ENCODE measurements at regions not wholly inside any gene's neighbourhood (a gene's known extent, or its start where the extent isn't known, plus 50 kb on each side); places are given as distances from the start of the nearest gene placed in this dataset.

DNA sequence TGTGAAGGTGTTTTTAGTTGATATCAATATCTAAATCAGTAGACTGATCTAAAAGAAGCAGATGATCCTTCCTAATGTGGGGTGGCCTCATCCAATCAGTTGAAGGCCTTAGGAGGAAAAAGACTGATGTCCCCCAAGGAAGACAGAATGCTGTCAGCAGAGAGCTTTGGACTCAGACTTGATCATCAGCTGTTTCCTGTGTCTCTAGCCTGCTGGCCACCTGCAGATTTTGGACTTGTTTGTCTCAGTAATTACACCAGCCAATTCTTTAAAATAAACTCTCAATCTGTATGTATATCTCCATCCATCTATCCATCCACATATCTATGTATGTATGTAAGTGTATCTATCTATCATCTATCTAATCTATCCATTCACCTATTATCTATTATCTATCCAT, 301.3 kb downstream of the LPIN1 start:
- Mint-ChIP-seq H3K4me1 (ENCODE audit: low read depth, unreplicated experiment) (no peaks in the 10 kb centered on the region), H3K4me3 (ENCODE audit: unreplicated experiment) (no peak overlapping the region), H3K9me3 (ENCODE audit: unreplicated experiment) (no peaks in the 10 kb centered on the region), H3K36me3 (ENCODE audit: unreplicated experiment) (no peaks in the 10 kb centered on the region), H3K27ac (ENCODE audit: unreplicated experiment) (no peak overlapping the region), H3K27me3 (ENCODE audit: unreplicated experiment) (peaks cover 2% of the 10 kb centered on the region)
- DNase-seq, result no peak
- TF ChIP-seq, protein P1, sequence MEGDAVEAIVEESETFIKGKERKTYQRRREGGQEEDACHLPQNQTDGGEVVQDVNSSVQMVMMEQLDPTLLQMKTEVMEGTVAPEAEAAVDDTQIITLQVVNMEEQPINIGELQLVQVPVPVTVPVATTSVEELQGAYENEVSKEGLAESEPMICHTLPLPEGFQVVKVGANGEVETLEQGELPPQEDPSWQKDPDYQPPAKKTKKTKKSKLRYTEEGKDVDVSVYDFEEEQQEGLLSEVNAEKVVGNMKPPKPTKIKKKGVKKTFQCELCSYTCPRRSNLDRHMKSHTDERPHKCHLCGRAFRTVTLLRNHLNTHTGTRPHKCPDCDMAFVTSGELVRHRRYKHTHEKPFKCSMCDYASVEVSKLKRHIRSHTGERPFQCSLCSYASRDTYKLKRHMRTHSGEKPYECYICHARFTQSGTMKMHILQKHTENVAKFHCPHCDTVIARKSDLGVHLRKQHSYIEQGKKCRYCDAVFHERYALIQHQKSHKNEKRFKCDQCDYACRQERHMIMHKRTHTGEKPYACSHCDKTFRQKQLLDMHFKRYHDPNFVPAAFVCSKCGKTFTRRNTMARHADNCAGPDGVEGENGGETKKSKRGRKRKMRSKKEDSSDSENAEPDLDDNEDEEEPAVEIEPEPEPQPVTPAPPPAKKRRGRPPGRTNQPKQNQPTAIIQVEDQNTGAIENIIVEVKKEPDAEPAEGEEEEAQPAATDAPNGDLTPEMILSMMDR (IDR thresholded peaks at IDR 0.05; ENCODE audit: partially characterized antibody, unreplicated experiment), result no peak

DNA sequence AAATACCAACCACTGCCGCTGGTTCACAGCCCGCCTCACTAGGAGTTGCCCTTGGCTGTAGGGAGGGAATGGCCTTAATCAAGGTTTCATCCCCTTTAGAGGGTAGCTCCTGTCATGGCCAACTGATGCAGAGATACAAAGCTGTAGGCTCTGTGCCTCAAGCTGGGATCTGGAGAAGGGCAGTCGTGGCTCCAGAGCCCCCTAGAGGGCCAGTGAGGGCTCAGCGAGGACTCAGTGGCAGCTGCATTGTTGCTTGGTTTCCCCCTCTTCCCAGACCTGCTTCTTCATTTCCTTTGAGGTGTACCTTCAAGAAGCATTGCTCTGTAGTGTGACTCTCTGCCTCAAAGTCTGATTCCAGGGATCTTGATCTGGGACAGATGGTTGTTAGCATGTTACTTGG, 302.1 kb downstream of the LPIN1 start:
- H3K27ac Mint-ChIP-seq (ENCODE audit: unreplicated experiment), result no peak overlapping the region

DNA sequence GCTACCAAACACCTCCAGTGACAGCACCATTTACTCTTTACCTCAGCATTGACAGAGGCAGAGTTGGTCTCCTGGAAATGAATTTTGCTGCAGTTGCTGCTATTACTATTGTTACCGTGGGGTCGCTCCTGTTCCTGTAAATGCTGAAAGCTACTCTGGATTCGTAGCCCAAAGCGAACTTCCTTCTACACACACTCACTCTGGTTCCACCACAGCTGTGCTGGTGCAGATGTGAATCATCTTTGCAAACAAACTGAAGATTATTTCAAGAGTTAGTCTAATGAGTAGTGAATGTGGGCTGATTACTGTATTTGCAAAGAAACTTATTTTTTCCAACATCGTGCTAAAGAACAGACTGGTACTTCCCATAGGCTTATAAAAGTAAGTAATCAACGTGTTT, 304.0 kb downstream of the LPIN1 start:
- no peak for DNase-seq
- H3K4me1 Mint-ChIP-seq (ENCODE audit: low read depth, unreplicated experiment), result no peaks in the 10 kb centered on the region
- H3K27me3 Mint-ChIP-seq (ENCODE audit: unreplicated experiment), result peaks cover 4% of the 10 kb centered on the region
- TF ChIP-seq, protein P1 (IDR thresholded peaks at IDR 0.05; ENCODE audit: partially characterized antibody, unreplicated experiment), result no peak
- H3K27ac Mint-ChIP-seq (ENCODE audit: unreplicated experiment), result no peak overlapping the region
- H3K4me3 Mint-ChIP-seq (ENCODE audit: unreplicated experiment), result no peak overlapping the region
- H3K9me3 Mint-ChIP-seq (ENCODE audit: unreplicated experiment), result no peaks in the 10 kb centered on the region
- H3K36me3 Mint-ChIP-seq (ENCODE audit: unreplicated experiment), result peaks cover 7% of the 10 kb centered on the region

More for the DNA sequence above, 302.1 kb downstream of the LPIN1 start:
- Mint-ChIP-seq H3K36me3 (ENCODE audit: unreplicated experiment) (peaks cover 4% of the 10 kb centered on the region), H3K9me3 (ENCODE audit: unreplicated experiment) (no peaks in the 10 kb centered on the region), H3K27me3 (ENCODE audit: unreplicated experiment) (peaks cover 4% of the 10 kb centered on the region), H3K4me3 (ENCODE audit: unreplicated experiment) (no peak overlapping the region), H3K4me1 (ENCODE audit: low read depth, unreplicated experiment) (no peaks in the 10 kb centered on the region)
- TF ChIP-seq, protein P1 (IDR thresholded peaks at IDR 0.05; ENCODE audit: partially characterized antibody, unreplicated experiment), result no peak
- no peak for DNase-seq

DNA sequence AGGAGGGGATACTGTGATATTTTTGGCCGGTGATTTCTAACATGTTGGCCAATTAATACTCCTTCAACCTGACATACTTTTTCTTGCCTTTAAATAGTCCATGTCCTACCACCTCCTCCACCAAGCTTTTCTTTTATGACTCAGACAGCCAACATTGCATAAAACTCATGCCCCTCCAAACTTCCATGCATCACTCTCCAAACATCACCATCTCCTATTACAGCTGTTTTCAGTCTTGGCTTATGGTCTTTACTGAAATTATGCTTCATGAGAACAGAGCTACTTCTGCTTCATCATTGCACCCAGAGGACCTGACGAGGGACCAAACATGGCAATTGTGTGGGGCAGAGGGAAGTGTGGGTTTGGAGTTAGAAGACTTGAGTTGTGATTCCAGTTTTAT, 305.4 kb downstream of the LPIN1 start:
- peaks cover 12% of the 10 kb centered on the region for H3K36me3 Mint-ChIP-seq (ENCODE audit: unreplicated experiment)
- no peaks in the 10 kb centered on the region for H3K4me1 Mint-ChIP-seq (ENCODE audit: low read depth, unreplicated experiment)
- TF ChIP-seq, protein P1 (IDR thresholded peaks at IDR 0.05; ENCODE audit: partially characterized antibody, unreplicated experiment), result no peak
- no peak for DNase-seq
- no peaks in the 10 kb centered on the region for H3K9me3 Mint-ChIP-seq (ENCODE audit: unreplicated experiment)
- peaks cover 4% of the 10 kb centered on the region for H3K27me3 Mint-ChIP-seq (ENCODE audit: unreplicated experiment)
- H3K4me3 Mint-ChIP-seq (ENCODE audit: unreplicated experiment), result no peak overlapping the region
- no peak overlapping the region for H3K27ac Mint-ChIP-seq (ENCODE audit: unreplicated experiment)

DNA sequence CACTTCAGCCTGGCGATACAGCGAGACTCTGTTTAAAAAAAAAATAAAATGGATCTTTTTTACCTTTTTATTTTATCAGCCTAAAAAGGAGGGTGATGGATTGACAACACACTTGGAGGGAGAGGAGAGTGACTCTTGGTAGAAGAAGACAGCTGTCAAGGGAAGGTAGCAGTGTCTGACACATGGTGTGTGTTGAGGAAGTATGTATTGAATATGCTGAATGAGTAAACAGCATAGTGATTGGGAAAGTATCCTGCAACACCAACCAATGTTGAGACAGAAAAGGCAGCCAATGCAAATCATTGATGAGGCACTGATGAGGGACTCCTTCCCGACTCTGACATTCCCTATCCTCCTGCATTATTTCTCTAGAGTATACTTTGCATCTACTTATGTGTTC, 306.4 kb downstream of the LPIN1 start:
- Mint-ChIP-seq H3K27me3 (ENCODE audit: unreplicated experiment) (peaks cover 4% of the 10 kb centered on the region), H3K4me3 (ENCODE audit: unreplicated experiment) (no peak overlapping the region), H3K9me3 (ENCODE audit: unreplicated experiment) (no peaks in the 10 kb centered on the region), H3K4me1 (ENCODE audit: low read depth, unreplicated experiment) (no peaks in the 10 kb centered on the region), H3K36me3 (ENCODE audit: unreplicated experiment) (peaks cover 12% of the 10 kb centered on the region), H3K27ac (ENCODE audit: unreplicated experiment) (no peak overlapping the region)
- TF ChIP-seq, protein P1 (IDR thresholded peaks at IDR 0.05; ENCODE audit: partially characterized antibody, unreplicated experiment), result no peak
- no peak for DNase-seq
